C4-2B (cell line): ENCODE measurements at regions not wholly inside any gene's neighbourhood (a gene's known extent, or its start where the extent isn't known, plus 50 kb on each side); places are given as distances from the start of the nearest gene placed in this dataset.

Source experiments
- ZFX ChIP-seq: fragments of 450-650 bp; IDR thresholded peaks from 2 replicates; pipeline ENCODE4 v1.6.1; 2017
- TF ChIP-seq, protein P1 (sequence below): fragments of 450-650 bp; conservative IDR thresholded peaks from 2 replicates; pipeline ENCODE4 v1.5.1; 2017; ENCODE audit warnings: mild to moderate bottlenecking

DNA sequence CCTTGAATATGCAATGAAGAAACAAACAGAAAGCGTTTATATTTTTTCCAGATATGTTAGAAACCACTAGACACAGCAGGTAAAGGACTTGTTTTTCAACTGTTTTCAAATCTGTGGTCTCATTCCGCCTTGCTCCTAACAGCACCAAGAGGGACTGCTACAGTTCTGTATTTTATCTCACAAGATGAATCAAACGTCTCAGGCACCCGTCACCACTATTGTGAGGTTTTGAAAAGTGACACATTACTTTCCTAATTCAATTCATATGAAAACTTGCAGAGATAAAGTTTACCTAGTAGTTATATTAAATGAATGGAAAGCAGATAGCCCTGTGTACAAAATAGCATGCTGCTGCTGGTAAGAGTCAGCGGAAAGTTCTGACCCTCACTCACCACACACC is 386.3 kb downstream of the ETS1 start:
- TF ChIP-seq, protein P1, sequence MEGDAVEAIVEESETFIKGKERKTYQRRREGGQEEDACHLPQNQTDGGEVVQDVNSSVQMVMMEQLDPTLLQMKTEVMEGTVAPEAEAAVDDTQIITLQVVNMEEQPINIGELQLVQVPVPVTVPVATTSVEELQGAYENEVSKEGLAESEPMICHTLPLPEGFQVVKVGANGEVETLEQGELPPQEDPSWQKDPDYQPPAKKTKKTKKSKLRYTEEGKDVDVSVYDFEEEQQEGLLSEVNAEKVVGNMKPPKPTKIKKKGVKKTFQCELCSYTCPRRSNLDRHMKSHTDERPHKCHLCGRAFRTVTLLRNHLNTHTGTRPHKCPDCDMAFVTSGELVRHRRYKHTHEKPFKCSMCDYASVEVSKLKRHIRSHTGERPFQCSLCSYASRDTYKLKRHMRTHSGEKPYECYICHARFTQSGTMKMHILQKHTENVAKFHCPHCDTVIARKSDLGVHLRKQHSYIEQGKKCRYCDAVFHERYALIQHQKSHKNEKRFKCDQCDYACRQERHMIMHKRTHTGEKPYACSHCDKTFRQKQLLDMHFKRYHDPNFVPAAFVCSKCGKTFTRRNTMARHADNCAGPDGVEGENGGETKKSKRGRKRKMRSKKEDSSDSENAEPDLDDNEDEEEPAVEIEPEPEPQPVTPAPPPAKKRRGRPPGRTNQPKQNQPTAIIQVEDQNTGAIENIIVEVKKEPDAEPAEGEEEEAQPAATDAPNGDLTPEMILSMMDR: no peak
- no peak for TF ChIP-seq ZFX
